ENCODE measurements at regions not wholly inside any gene's neighbourhood (a gene's known extent, or its start where the extent isn't known, plus 50 kb on each side); places are given as distances from the start of the nearest gene placed in this dataset.

DNA sequence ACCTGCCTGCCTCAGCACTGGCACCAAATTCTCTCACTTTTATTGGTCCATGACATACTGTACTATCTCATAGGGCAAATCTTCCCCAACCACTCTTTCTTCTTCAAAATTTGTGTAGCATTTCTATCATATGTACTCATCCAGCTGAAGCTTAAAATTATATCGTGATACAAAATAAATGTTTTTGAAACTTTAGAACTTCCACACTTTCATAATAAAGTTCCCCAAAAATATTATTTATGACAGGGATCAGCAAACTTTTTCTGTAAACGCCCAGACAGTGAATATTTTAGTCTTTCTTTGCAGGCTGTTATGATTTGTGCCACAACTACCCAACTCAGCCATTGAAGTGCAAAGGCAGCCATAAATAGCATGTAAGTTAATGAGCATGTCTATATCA lies 76.2 kb upstream of the POU3F3 start:
- TF ChIP-seq, protein P1, sequence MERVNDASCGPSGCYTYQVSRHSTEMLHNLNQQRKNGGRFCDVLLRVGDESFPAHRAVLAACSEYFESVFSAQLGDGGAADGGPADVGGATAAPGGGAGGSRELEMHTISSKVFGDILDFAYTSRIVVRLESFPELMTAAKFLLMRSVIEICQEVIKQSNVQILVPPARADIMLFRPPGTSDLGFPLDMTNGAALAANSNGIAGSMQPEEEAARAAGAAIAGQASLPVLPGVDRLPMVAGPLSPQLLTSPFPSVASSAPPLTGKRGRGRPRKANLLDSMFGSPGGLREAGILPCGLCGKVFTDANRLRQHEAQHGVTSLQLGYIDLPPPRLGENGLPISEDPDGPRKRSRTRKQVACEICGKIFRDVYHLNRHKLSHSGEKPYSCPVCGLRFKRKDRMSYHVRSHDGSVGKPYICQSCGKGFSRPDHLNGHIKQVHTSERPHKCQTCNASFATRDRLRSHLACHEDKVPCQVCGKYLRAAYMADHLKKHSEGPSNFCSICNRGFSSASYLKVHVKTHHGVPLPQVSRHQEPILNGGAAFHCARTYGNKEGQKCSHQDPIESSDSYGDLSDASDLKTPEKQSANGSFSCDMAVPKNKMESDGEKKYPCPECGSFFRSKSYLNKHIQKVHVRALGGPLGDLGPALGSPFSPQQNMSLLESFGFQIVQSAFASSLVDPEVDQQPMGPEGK (CRISPR knock-in tag; IDR thresholded peaks at IDR 0.05; ENCODE audit: borderline replicate concordance), result no peak
- TF ChIP-seq ZNF565 (CRISPR knock-in tag; conservative IDR thresholded peaks at IDR 0.05; ENCODE audit: low read depth), result no peak

Data from SK-N-SH treated with all-trans-retinoic acid at 6 μM for 48 hours (cell line).